HG03469 (cell line): ENCODE measurements at regions not wholly inside any gene's neighbourhood (a gene's known extent, or its start where the extent isn't known, plus 50 kb on each side); places are given as distances from the start of the nearest gene placed in this dataset.
"Not testable (repeated sequence)": the region's sequence is repeated elsewhere in the genome, so short reads cannot be mapped to it uniquely, and the experiment has no call there.

ENCODE experiments used
- ATAC-seq: cut with Tn5 transposase; IDR thresholded peaks from one replicate; pipeline ENCODE4 v1.9.1; 2021; ENCODE audit warnings: mild to moderate bottlenecking, moderate library complexity, moderate number of reproducible peaks; ENCODE audit not compliant: unreplicated experiment

DNA sequence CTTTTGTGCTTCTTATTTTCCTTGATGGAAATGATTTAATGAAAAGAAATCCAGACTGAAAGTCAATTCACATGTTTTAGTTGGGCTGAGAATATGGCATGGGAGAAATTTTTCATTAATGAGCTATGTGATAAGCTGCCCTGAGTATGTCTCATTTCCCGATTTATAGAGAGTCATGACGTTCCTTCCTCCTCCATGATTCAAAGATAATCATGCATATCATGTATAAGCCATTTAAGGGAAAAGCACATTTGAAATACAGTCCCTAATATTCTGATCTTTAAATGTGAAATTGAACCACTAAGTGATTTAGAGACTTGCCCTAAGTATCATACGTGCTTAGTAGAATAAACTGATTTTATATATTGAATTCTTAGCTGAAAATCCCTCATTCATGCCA is 840.9 kb downstream of the PCDH17 start:
- no peak for ATAC-seq

- no peak for ATAC-seq
Observed at GRCh38 chr13:58474581-58474980, 843.0 kb downstream of the PCDH17 start.

GRCh38 chr13:58476206-58476918 is 844.8 kb downstream of the PCDH17 start:
- no peak for ATAC-seq

DNA sequence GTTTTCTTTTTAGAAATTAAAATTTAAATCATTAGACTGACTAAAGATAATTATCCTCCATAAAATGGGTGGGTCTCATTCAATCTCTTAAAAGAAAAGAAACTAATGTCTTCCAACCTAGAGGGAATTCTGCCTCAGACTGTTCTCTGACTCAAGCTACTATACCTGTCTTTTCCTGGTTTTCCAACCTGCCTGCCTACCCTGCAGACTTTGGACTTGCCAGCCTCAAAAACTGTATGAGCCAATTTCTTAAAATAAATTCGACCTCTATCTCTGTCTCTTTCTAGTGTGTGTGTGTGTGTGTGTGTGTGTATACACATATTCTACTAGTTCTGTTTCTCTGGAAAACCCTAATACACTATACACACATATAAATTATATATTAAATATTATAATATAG is 847.3 kb downstream of the PCDH17 start:
- ATAC-seq, result no peak

- no peak for ATAC-seq
Observed at GRCh38 chr13:58480061-58480460, 848.5 kb downstream of the PCDH17 start.

DNA sequence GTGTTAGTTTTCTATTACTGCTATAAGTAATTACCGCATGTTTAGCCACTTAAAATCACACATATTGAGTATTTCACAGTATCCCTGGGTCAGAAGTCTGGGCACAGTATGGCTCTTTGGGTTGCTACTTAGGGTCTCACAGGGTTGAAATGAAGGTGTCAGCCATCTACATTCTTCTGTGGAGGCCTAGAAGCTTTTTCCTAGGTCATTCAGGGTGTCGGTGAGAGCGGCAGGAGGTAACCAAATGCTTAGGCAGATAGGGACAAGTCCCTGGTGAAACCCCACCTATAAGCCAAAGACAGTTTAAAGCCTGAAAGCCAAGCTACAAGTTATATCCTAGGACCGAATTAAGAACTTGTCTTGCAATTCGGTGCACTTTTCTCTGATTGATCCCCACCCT is 856.7 kb downstream of the PCDH17 start:
- no peak for ATAC-seq

- no peak for ATAC-seq
Observed at GRCh38 chr13:58495668-58496067, 864.1 kb downstream of the PCDH17 start.

DNA sequence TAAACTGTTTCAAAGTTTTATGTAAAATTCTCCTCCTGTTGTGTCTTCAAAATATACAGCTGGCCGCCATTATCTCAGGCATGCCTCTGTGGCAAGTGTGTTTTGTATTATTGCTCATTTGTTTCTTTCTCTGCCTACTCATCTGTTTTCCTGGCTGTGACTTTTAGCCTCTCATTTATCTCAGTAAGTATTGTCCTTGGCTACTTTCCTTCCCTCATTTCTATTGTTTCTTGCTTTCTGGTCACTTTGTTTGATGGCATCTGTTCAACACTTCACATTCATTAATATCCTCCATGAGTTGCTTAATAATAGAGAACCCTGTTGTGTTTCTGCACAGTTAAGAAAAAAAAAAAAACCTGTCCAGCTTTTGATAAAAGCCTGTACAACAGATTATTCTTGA is 869.4 kb downstream of the PCDH17 start:
- ATAC-seq, result no peak

GRCh38 chr13:58504202-58504700 is 872.7 kb downstream of the PCDH17 start:
- ATAC-seq, result not testable (repeated sequence)

- not testable (repeated sequence) for ATAC-seq
Observed at GRCh38 chr13:58505262-58505920, 873.8 kb downstream of the PCDH17 start.

DNA sequence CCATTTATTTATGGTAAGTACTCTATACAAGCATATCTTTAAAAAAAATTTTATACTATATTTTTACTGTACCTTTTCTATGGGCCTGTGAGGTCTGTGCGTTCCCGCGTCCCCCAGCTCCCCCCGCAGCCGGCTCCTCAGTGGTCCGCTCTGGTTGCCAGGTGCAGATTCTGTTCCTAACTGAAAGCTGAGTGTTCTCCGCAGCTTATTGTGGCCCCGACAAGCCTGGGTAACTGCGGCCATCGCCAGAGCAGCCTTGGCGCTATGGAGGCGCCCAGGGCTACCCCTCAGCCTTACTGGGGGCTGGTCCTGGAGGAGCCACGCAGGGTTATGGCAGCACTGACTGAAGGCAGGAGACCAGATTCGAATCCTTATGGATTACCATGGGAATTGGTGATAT is 896.8 kb downstream of the PCDH17 start:
- ATAC-seq, result no peak

GRCh38 chr13:58531614-58532013 is 900.1 kb downstream of the PCDH17 start:
- ATAC-seq, result no peak

DNA sequence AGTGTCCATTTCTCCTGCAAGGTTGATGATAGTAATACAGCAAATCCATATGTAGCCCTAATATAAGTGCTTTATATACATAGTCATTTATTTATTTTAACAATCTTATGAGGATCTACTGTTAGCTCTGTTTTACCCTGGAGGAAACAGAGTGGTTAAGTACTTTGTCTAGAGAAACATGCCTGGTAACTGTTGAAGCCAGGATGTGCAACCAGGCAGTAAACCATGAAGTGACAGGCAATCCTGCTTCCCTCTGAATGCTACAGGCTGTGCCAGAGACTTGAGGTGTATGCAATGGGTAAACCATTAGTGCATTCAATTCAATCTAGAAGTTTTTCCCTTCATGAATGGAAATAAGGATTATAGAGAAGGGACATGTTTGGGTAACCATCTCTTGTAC is 911.0 kb downstream of the PCDH17 start:
- ATAC-seq, result no peak

- ATAC-seq, result no peak
Observed at GRCh38 chr13:58547419-58547818, 915.9 kb downstream of the PCDH17 start.

DNA sequence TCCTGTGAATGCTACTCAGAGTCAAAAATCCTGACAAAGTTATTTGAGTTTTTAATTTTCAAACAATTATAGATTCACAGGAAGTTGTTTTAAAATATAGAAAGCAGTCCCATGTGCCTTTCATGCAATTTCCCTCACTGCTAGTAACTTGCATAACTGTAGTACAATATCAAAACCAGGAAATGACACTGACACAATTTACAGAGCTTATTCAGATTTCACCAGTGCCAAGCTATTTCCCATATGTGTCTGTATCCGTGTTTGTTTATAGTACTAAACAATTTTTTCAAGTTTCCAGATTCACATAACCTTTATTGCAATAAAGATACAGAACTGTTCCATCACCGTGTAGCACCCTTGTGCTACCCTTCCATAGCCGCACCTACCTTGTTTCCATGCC is 934.6 kb downstream of the PCDH17 start:
- no peak for ATAC-seq

GRCh38 chr13:58573743-58574142 is 942.2 kb downstream of the PCDH17 start:
- ATAC-seq, result no peak

DNA sequence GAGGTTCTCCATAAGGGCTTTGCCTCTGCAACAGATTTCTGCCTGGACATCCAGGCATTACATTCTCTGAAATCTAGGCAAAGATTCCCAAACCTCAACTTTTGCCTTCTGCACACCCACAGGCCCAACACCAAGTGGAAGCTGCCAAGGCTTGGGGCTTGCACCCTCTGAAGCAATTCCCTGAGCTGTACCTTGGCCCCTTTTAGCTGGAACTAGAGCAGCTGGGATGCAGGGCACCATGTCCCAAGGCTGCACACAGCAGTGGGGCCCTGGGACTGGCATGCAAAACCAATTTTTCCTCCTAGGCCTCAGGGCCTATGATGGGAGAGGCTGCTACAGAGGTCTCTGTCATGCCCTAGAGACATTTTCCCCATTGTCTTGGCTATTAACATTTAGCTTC is 943.2 kb downstream of the PCDH17 start:
- ATAC-seq, result no peak

- no peak for ATAC-seq
Observed at GRCh38 chr13:58579468-58579867, 947.9 kb downstream of the PCDH17 start.

GRCh38 chr13:58583966-58584365 is 952.4 kb downstream of the PCDH17 start:
- ATAC-seq, result no peak

DNA sequence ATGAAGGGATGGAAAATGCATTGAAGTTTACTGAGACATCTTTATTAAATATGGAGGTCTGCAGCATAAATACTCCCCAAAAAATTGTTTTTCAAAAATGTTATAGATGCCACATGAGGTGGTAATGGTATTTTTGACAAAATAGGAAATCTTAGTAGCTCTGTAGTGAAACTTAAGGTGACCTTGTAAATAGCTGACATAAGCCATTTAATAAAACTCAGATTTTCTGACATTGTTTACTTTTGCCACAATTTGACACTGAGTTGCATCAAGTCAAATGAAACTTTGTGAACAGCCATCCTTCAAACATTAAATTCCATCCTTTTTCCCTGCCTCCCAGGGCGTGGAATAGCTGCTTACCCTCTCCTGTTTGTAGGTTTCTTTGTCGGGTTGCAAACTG is 953.1 kb downstream of the PCDH17 start:
- no peak for ATAC-seq

- ATAC-seq, result peak; percentile 93
Observed at GRCh38 chr13:58587183-58587582, 955.6 kb downstream of the PCDH17 start.

GRCh38 chr13:58592052-58592451 is 960.5 kb downstream of the PCDH17 start:
- no peak for ATAC-seq
